CD14-positive monocyte (primary cell): ENCODE measurements at regions not wholly inside any gene's neighbourhood (a gene's known extent, or its start where the extent isn't known, plus 50 kb on each side); places are given as distances from the start of the nearest gene placed in this dataset.

Source experiments
- DNase-seq, 3 donors: peaks; one replicate each; pipeline ENCODE4 v3.0.0-alpha.2; 2011 to 2022
- H2AFZ ChIP-seq: 2 replicates; pipeline ENCODE4 v1.6.0; 2012; ENCODE audit warnings: mild to moderate bottlenecking, low read depth, low read length, inconsistent platforms; ENCODE audit not compliant: insufficient read depth, poor library complexity, severe bottlenecking
- H3K27ac ChIP-seq, 2 donors: 1 replicate in 1 of 2; 2 replicates in 1 of 2; pipeline ENCODE4 v1.5.1; 2012 to 2013; ENCODE audit warnings: low read length in 2 of 2, control low read depth in 1 of 2, inconsistent platforms in 1 of 2, low read depth in 1 of 2, mild to moderate bottlenecking in 1 of 2
- H3K27me3 ChIP-seq, 2 donors: one replicate each; pipeline versions ENCODE4 v1.6.0 to v1.6.1; 2011 to 2013; ENCODE audit warnings: low read length in 2 of 2; ENCODE audit not compliant: control insufficient read depth in 2 of 2, insufficient read depth in 2 of 2
- H3K36me3 ChIP-seq, 2 donors: replicated peaks in 1 of 2; 1 replicate in 1 of 2; 2 replicates in 1 of 2; pipeline versions ENCODE4 v1.5.1 to v1.6.1; 2012 to 2013; ENCODE audit warnings: low read length in 2 of 2, control low read depth in 1 of 2, inconsistent platforms in 1 of 2, mild to moderate bottlenecking in 1 of 2; ENCODE audit not compliant: insufficient read depth in 2 of 2, control insufficient read depth in 1 of 2
- H3K4me1 ChIP-seq, 2 donors: 1 replicate in 1 of 2; 2 replicates in 1 of 2; pipeline versions ENCODE4 v1.5.1 to v1.6.1; 2012 to 2013; ENCODE audit warnings: low read length in 2 of 2, control low read depth in 1 of 2, inconsistent platforms in 1 of 2, mild to moderate bottlenecking in 1 of 2, moderate library complexity in 1 of 2; ENCODE audit not compliant: insufficient read depth in 2 of 2, control insufficient read depth in 1 of 2
- H3K4me2 ChIP-seq: replicated peaks from 2 replicates; pipeline ENCODE3; 2012; ENCODE audit warnings: low read length, moderate library complexity, mild to moderate bottlenecking; ENCODE audit not compliant: poor library complexity, severe bottlenecking; ENCODE audit errors: extremely low read depth
- H3K4me3 ChIP-seq, 3 experiments: fragments of 200-600 bp in 1 of 3; sonication (generic) in 1 of 3; replicated peaks in 1 of 3; 1 replicate in 2 of 3; 2 replicates in 1 of 3; pipeline ENCODE4 v1.5.1; 2011 to 2013; ENCODE audit warnings: low read length in 3 of 3, mild to moderate bottlenecking in 3 of 3, control low read depth in 2 of 3, low read depth in 2 of 3, inconsistent platforms in 1 of 3, moderate library complexity in 1 of 3
- H3K79me2 ChIP-seq: 2 replicates; pipeline ENCODE4 v1.6.0; 2012; ENCODE audit warnings: mild to moderate bottlenecking, control low read depth, inconsistent platforms, low read length, moderate library complexity; ENCODE audit not compliant: insufficient read depth
- H3K9ac ChIP-seq: 2 replicates; pipeline ENCODE4 v1.6.0; 2017; ENCODE audit warnings: low read length, mild to moderate bottlenecking; ENCODE audit not compliant: insufficient read depth, poor library complexity, severe bottlenecking
- H3K9me3 ChIP-seq, 2 donors: replicated peaks in 1 of 2; 1 replicate in 1 of 2; 2 replicates in 1 of 2; pipeline versions ENCODE4 v1.5.1 to v1.6.1; 2012 to 2013; ENCODE audit warnings: low read length in 2 of 2, control low read depth in 1 of 2; ENCODE audit not compliant: control insufficient read depth in 1 of 2, insufficient read depth in 1 of 2
- H4K20me1 ChIP-seq: 2 replicates; pipeline ENCODE4 v1.6.0; 2012; ENCODE audit warnings: mild to moderate bottlenecking, low read length, control low read depth, moderate library complexity; ENCODE audit not compliant: insufficient read depth
- H3K27ac Mint-ChIP-seq, 7 donors: one replicate each; pipeline ENCODE4 v1.8.0; 2020; ENCODE audit warnings: mild to moderate bottlenecking in 7 of 7, mixed read lengths in 7 of 7, moderate library complexity in 6 of 7, inconsistent platforms in 2 of 7
- H3K27me3 Mint-ChIP-seq, 3 donors: one replicate each; pipeline ENCODE4 v1.8.0; 2021 to 2022; ENCODE audit warnings: low read depth in 3 of 3, mild to moderate bottlenecking in 3 of 3, mixed read lengths in 3 of 3, moderate library complexity in 3 of 3, inconsistent platforms in 1 of 3
- H3K36me3 Mint-ChIP-seq, 2 donors: one replicate each; pipeline ENCODE4 v1.8.0; 2020; ENCODE audit warnings: mixed read lengths in 2 of 2, inconsistent platforms in 1 of 2, mild to moderate bottlenecking in 1 of 2
- H3K4me1 Mint-ChIP-seq: one replicate; pipeline ENCODE4 v1.8.0; 2020; ENCODE audit warnings: mild to moderate bottlenecking, mixed read lengths
- H3K4me3 Mint-ChIP-seq, 2 donors: one replicate each; pipeline ENCODE4 v1.8.0; 2020; ENCODE audit warnings: mild to moderate bottlenecking in 2 of 2, mixed read lengths in 2 of 2, moderate library complexity in 1 of 2
- H3K9me3 Mint-ChIP-seq, 7 donors: one replicate each; pipeline ENCODE4 v1.8.0; 2020 to 2022; ENCODE audit warnings: mixed read lengths in 7 of 7, mild to moderate bottlenecking in 6 of 7, moderate library complexity in 6 of 7, inconsistent platforms in 2 of 7
- WGBS: methylation state at CpG from one replicate; pipeline ENCODE4 v1.1.5; 2013; ENCODE audit warnings: missing lambda C conversion rate; ENCODE audit not compliant: insufficient coverage; 5-methylcytosine and 5-hydroxymethylcytosine counted together
- intact Hi-C, 2 donors: fragments of 100-400 bp; cut with micrococcal nuclease; formaldehyde crosslinking; loops; one replicate each; pipeline versions ENCODE4 v1.15.0 to v1.15.1; 2023
- TF ChIP-seq, protein P1 (sequence below): fragments of 200-600 bp; IDR thresholded peaks from one replicate; pipeline ENCODE4 v1.8.0; 2022; ENCODE audit warnings: antibody characterized with exemption, mild to moderate bottlenecking

DNA sequence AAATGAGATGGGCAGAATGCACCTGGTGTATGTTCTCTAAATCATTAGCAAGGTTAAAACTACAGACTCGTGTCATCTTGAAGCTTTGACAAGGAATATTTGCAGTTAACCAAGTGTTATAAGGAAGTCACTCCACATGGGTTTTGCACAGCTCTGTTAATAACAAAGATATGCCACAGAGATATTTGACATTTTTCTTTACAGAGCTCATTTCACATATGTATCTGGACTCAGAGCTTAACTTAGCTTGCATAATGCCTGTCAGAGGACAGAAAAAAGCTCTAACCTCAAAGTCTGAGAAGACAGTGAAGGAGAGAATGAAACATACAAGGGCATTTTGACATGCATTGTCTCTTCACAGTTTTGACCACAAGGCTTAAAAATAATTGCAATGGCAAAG is 105.5 kb downstream of the C11orf87 start:
- DNase-seq, result no peak
- Histone ChIP-seq H3K9me3 (no peaks in the 10 kb centered on the region), H3K27me3 (no peaks in the 10 kb centered on the region), H2AFZ (no peak overlapping the region), H3K4me2 (no peak overlapping the region), H3K9ac (no peak overlapping the region), H3K4me3 (no peak overlapping the region), H4K20me1 (no peaks in the 10 kb centered on the region), H3K4me1 (no peaks in the 10 kb centered on the region), H3K36me3 (no peaks in the 10 kb centered on the region), H3K79me2 (no peaks in the 10 kb centered on the region), H3K27ac (no peak overlapping the region)
- intact Hi-C loops, result no loop called here
- 14% methylated on average over 1 of the region's 1 CpG for WGBS
- TF ChIP-seq, protein P1, sequence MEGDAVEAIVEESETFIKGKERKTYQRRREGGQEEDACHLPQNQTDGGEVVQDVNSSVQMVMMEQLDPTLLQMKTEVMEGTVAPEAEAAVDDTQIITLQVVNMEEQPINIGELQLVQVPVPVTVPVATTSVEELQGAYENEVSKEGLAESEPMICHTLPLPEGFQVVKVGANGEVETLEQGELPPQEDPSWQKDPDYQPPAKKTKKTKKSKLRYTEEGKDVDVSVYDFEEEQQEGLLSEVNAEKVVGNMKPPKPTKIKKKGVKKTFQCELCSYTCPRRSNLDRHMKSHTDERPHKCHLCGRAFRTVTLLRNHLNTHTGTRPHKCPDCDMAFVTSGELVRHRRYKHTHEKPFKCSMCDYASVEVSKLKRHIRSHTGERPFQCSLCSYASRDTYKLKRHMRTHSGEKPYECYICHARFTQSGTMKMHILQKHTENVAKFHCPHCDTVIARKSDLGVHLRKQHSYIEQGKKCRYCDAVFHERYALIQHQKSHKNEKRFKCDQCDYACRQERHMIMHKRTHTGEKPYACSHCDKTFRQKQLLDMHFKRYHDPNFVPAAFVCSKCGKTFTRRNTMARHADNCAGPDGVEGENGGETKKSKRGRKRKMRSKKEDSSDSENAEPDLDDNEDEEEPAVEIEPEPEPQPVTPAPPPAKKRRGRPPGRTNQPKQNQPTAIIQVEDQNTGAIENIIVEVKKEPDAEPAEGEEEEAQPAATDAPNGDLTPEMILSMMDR, result no peak
- peaks cover 3 to 11% (median 6%) of the 10 kb centered on the region in 7 donors for H3K9me3 Mint-ChIP-seq
- no peak overlapping the region for H3K4me3 Mint-ChIP-seq
- H3K4me1 Mint-ChIP-seq, result no peaks in the 10 kb centered on the region
- H3K36me3 Mint-ChIP-seq, result no peaks in the 10 kb centered on the region
- no peak overlapping the region for H3K27ac Mint-ChIP-seq
- peaks cover 0 to 2% (median 1%) of the 10 kb centered on the region in 3 donors for H3K27me3 Mint-ChIP-seq

DNA sequence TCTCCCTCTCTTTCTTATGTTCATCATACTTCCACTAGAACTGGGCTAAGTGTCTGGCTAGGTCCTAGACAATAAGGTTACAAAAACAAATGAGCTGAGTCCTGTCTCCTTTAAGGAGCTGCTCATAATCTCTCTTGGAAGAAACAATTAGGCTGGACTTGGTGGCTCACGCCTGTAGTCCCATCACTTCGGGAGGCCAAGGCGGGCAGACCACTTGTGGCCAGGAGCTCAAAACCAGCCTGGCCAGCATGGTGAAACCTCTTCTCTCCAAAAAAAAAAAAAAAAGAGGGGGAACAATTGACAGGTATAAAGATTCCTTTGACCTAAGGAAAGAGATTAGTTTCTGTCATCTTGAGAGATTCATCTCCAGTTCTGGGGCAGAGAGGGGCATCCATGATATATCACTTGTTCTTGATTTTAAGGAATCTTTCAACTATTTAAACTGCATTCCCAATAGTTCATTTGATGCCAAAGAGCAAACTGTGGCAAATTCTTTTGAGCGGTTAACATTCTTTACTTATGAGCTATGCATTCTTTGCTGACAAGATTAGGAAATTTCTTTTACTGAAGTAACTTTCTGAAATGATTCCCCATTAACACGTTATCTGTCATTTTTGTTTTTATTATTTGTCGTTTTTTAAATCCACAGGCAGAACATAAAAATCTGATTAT is 125.5 kb downstream of the C11orf87 start:
- H3K4me3 ChIP-seq, result no peak overlapping the region
- TF ChIP-seq, protein P1, result no peak

More for the DNA sequence above, 125.5 kb downstream of the C11orf87 start:
- Histone ChIP-seq H3K9me3 (no peaks in the 10 kb centered on the region), H3K9ac (no peak overlapping the region), H3K4me2 (no peak overlapping the region), H3K4me1 (no peaks in the 10 kb centered on the region), H4K20me1 (no peaks in the 10 kb centered on the region), H3K27me3 (no peaks in the 10 kb centered on the region), H2AFZ (no peak overlapping the region), H3K27ac (no peak overlapping the region), H3K36me3 (no peaks in the 10 kb centered on the region), H3K79me2 (no peaks in the 10 kb centered on the region)
- intact Hi-C loops, result no loop called here
- Mint-ChIP-seq H3K9me3 (peaks cover 0 to 10% (median 6%) of the 10 kb centered on the region in 7 donors), H3K4me1 (no peaks in the 10 kb centered on the region), H3K36me3 (no peaks in the 10 kb centered on the region), H3K27ac (no peak overlapping the region), H3K4me3 (no peak overlapping the region), H3K27me3 (peaks cover 0 to 2% (median 0%) of the 10 kb centered on the region in 3 donors)
- 100% methylated on average over 1 of the region's 6 CpGs for WGBS
- DNase-seq, result no peak
